Chondrocyte (in vitro differentiated cells): ENCODE measurements at regions not wholly inside any gene's neighbourhood (a gene's known extent, or its start where the extent isn't known, plus 50 kb on each side); places are given as distances from the start of the nearest gene placed in this dataset.

Source experiments
- DNase-seq: peaks from one replicate; pipeline ENCODE4 v3.0.0; 2021; ENCODE audit warnings: mixed read lengths, low spot score
- H3K27ac Mint-ChIP-seq: one replicate; pipeline ENCODE4 v1.8.0; 2021; ENCODE audit warnings: mild to moderate bottlenecking, moderate library complexity, mixed read lengths; ENCODE audit not compliant: unreplicated experiment
- H3K27me3 Mint-ChIP-seq: 2 replicates; pipeline ENCODE4 v1.8.0; 2021; ENCODE audit warnings: low read depth, mixed read lengths
- H3K36me3 Mint-ChIP-seq: 2 replicates; pipeline ENCODE4 v1.8.0; 2021; ENCODE audit warnings: low read depth, mixed read lengths
- H3K4me1 Mint-ChIP-seq: 2 replicates; pipeline ENCODE4 v1.8.0; 2021; ENCODE audit warnings: low read depth, mild to moderate bottlenecking, mixed read lengths
- H3K4me3 Mint-ChIP-seq: one replicate; pipeline ENCODE4 v1.8.0; 2021; ENCODE audit warnings: mild to moderate bottlenecking, moderate library complexity, mixed read lengths; ENCODE audit not compliant: unreplicated experiment
- H3K9me3 Mint-ChIP-seq: 2 replicates; pipeline ENCODE4 v1.8.0; 2021; ENCODE audit warnings: low read depth, mixed read lengths
- TF ChIP-seq, protein P1 (sequence below): fragments of 200-600 bp; sonication (generic); IDR thresholded peaks from 2 replicates; pipeline ENCODE4 v1.5.0; 2021; ENCODE audit warnings: antibody characterized with exemption, mild to moderate bottlenecking, moderate library complexity

- no peaks in the 10 kb centered on the region for H3K36me3 Mint-ChIP-seq
- H3K4me1 Mint-ChIP-seq: no peaks in the 10 kb centered on the region
- H3K4me3 Mint-ChIP-seq: no peak overlapping the region
- peaks cover 41% of the 10 kb centered on the region for H3K27me3 Mint-ChIP-seq
- no peak overlapping the region for H3K27ac Mint-ChIP-seq
- DNase-seq: no peak
- no peaks in the 10 kb centered on the region for H3K9me3 Mint-ChIP-seq
- TF ChIP-seq, protein P1, sequence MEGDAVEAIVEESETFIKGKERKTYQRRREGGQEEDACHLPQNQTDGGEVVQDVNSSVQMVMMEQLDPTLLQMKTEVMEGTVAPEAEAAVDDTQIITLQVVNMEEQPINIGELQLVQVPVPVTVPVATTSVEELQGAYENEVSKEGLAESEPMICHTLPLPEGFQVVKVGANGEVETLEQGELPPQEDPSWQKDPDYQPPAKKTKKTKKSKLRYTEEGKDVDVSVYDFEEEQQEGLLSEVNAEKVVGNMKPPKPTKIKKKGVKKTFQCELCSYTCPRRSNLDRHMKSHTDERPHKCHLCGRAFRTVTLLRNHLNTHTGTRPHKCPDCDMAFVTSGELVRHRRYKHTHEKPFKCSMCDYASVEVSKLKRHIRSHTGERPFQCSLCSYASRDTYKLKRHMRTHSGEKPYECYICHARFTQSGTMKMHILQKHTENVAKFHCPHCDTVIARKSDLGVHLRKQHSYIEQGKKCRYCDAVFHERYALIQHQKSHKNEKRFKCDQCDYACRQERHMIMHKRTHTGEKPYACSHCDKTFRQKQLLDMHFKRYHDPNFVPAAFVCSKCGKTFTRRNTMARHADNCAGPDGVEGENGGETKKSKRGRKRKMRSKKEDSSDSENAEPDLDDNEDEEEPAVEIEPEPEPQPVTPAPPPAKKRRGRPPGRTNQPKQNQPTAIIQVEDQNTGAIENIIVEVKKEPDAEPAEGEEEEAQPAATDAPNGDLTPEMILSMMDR: no peak
These were observed 60.3 kb upstream of the SYT6 start for GRCh38 chr1:114214016-114214415.

DNA sequence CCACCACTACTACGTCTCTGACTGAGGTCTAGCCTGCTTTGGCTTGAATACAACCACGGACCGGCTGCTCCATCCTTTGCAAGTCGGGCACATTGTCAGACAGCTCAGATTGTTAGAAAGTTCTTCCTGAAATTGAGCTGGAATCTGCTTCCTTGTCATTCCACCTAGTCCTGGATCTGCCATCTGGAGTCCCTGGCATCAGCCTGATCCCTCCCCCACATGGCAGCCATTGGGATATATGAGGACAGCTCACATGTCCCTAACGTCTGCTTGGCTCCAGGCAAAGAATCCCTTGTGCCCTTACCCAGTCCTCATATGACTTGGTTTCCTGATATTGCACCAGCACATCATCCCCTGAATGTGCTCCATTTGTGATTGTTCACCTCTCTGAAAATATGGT lies 56.3 kb upstream of the SYT6 start:
- Mint-ChIP-seq H3K4me1 (no peaks in the 10 kb centered on the region), H3K36me3 (no peaks in the 10 kb centered on the region), H3K4me3 (no peak overlapping the region), H3K9me3 (no peaks in the 10 kb centered on the region), H3K27me3 (peaks cover 65% of the 10 kb centered on the region), H3K27ac (no peak overlapping the region)
- DNase-seq: no peak
- TF ChIP-seq, protein P1: no peak

- Mint-ChIP-seq H3K4me1 (no peaks in the 10 kb centered on the region), H3K27ac (no peak overlapping the region), H3K36me3 (no peaks in the 10 kb centered on the region), H3K4me3 (no peak overlapping the region), H3K9me3 (no peaks in the 10 kb centered on the region), H3K27me3 (peaks cover 70% of the 10 kb centered on the region)
- DNase-seq: no peak
- TF ChIP-seq, protein P1: no peak
These were observed 55.0 kb upstream of the SYT6 start for GRCh38 chr1:114208714-114209113.

- Mint-ChIP-seq H3K4me1 (no peaks in the 10 kb centered on the region), H3K9me3 (no peaks in the 10 kb centered on the region), H3K36me3 (no peaks in the 10 kb centered on the region), H3K4me3 (no peak overlapping the region), H3K27me3 (peaks cover 73% of the 10 kb centered on the region), H3K27ac (no peak overlapping the region)
- DNase-seq: no peak
- TF ChIP-seq, protein P1: no peak
These were observed 54.4 kb upstream of the SYT6 start for GRCh38 chr1:114208106-114208505.

GRCh38 chr1:114207635-114208034 lies 54.0 kb upstream of the SYT6 start:
- Mint-ChIP-seq H3K27me3 (peaks cover 71% of the 10 kb centered on the region), H3K36me3 (no peaks in the 10 kb centered on the region), H3K4me1 (no peaks in the 10 kb centered on the region), H3K27ac (no peak overlapping the region), H3K4me3 (no peak overlapping the region), H3K9me3 (no peaks in the 10 kb centered on the region)
- DNase-seq: no peak
- TF ChIP-seq, protein P1: no peak
